Bronchial epithelial cell (primary cell): ENCODE measurements at regions not wholly inside any gene's neighbourhood (a gene's known extent, or its start where the extent isn't known, plus 50 kb on each side); places are given as distances from the start of the nearest gene placed in this dataset.

Source experiments
- DNase-seq: peaks from one replicate; pipeline ENCODE4 v3.0.0-alpha.2; 2010; ENCODE audit warnings: low read depth
- FAIRE-seq: peaks from 2 replicates; lab custom pipeline; 2011; peaks lifted over from hg19 to GRCh38; lab: Jason Lieb, UNC
- H3K27me3 ChIP-seq: 2 replicates; pipeline ENCODE4 v1.5.1; 2011; ENCODE audit warnings: low read length; ENCODE audit not compliant: control insufficient read depth, insufficient read depth
- H3K36me3 ChIP-seq: 2 replicates; pipeline ENCODE4 v1.5.1; 2011; ENCODE audit warnings: low read length; ENCODE audit not compliant: control insufficient read depth, insufficient read depth
- H3K4me3 ChIP-seq: 2 replicates; pipeline ENCODE4 v1.5.1; 2011; ENCODE audit warnings: mild to moderate bottlenecking, low read depth, low read length, control low read depth
- CTCF ChIP-seq: IDR thresholded peaks from 2 replicates; pipeline ENCODE4 v1.5.1; 2011; ENCODE audit warnings: mild to moderate bottlenecking, moderate library complexity, low read length, control low read depth, inconsistent platforms; ENCODE audit not compliant: insufficient read depth, severe bottlenecking

GRCh38 chr18:14958701-14959100, 210.7 kb downstream of the ANKRD30B start:
- TF ChIP-seq CTCF: no peak
- H3K27me3 ChIP-seq: no peaks in the 10 kb centered on the region
- FAIRE-seq: no peak

GRCh38 chr18:14959550-14959949, 211.6 kb downstream of the ANKRD30B start:
- DNase-seq (no peak), FAIRE-seq (no peak)
- H3K4me3 ChIP-seq: no peak overlapping the region
- H3K36me3 ChIP-seq: no peaks in the 10 kb centered on the region
- no peaks in the 10 kb centered on the region for H3K27me3 ChIP-seq
- no peak for TF ChIP-seq CTCF

More at GRCh38 chr18:14958701-14959100, 210.7 kb downstream of the ANKRD30B start:
- DNase-seq: no peak
- Histone ChIP-seq H3K4me3 (no peak overlapping the region), H3K36me3 (no peaks in the 10 kb centered on the region)

- no peak for TF ChIP-seq CTCF
- H3K36me3 ChIP-seq: no peaks in the 10 kb centered on the region
- DNase-seq: no peak
- no peak for FAIRE-seq
- no peak overlapping the region for H3K4me3 ChIP-seq
- H3K27me3 ChIP-seq: no peaks in the 10 kb centered on the region
Measured at GRCh38 chr18:14961991-14962390, 214.0 kb downstream of the ANKRD30B start.

- DNase-seq: no peak
- H3K36me3 ChIP-seq: no peaks in the 10 kb centered on the region
- no peak overlapping the region for H3K4me3 ChIP-seq
- FAIRE-seq: no peak
- H3K27me3 ChIP-seq: no peaks in the 10 kb centered on the region
- TF ChIP-seq CTCF: no peak
Measured at GRCh38 chr18:14962626-14963025, 214.7 kb downstream of the ANKRD30B start.

- DNase-seq (no peak), FAIRE-seq (no peak)
- H3K27me3 ChIP-seq: no peaks in the 10 kb centered on the region
- H3K36me3 ChIP-seq: no peaks in the 10 kb centered on the region
- TF ChIP-seq CTCF: no peak
- no peak overlapping the region for H3K4me3 ChIP-seq
Measured at GRCh38 chr18:14963246-14963645, 215.3 kb downstream of the ANKRD30B start.

GRCh38 chr18:14964002-14964401, 216.0 kb downstream of the ANKRD30B start:
- DNase-seq (no peak), FAIRE-seq (no peak)
- Histone ChIP-seq H3K27me3 (no peaks in the 10 kb centered on the region), H3K36me3 (no peaks in the 10 kb centered on the region), H3K4me3 (no peak overlapping the region)
- TF ChIP-seq CTCF: no peak
